Stimulated activated memory B cell treated with anti-CD40 and anti-IgM and Interleukin-4, amounts not matched to agents 10 μg/mL and 1 μg/mL and 100 μg/mL, for 72 hours (primary cell): ENCODE measurements at regions not wholly inside any gene's neighbourhood (a gene's known extent, or its start where the extent isn't known, plus 50 kb on each side); places are given as distances from the start of the nearest gene placed in this dataset.

Experiments
- ATAC-seq: fragments of 150-1000 bp; cut with Tn5 transposase; 2 replicates; pipeline ENCODE4 v1.10.0; 2021
- H3K27ac Mint-ChIP-seq: one replicate; pipeline ENCODE4 v1.8.0; 2022; ENCODE audit warnings: mild to moderate bottlenecking, mixed read lengths
- H3K27me3 Mint-ChIP-seq: one replicate; pipeline ENCODE4 v1.8.0; 2022; ENCODE audit warnings: mixed read lengths
- H3K36me3 Mint-ChIP-seq: one replicate; pipeline ENCODE4 v1.8.0; 2022; ENCODE audit warnings: mixed read lengths
- H3K4me1 Mint-ChIP-seq: one replicate; pipeline ENCODE4 v1.8.0; 2022; ENCODE audit warnings: mixed read lengths
- H3K4me3 Mint-ChIP-seq: one replicate; pipeline ENCODE4 v1.8.0; 2022; ENCODE audit warnings: mild to moderate bottlenecking, moderate library complexity, mixed read lengths
- H3K9me3 Mint-ChIP-seq: one replicate; pipeline ENCODE4 v1.8.0; 2022; ENCODE audit warnings: mixed read lengths

GRCh38 chr7:84578825-84579224, 384.2 kb upstream of the SEMA3A start:
- Mint-ChIP-seq H3K27me3 (no peaks in the 10 kb centered on the region), H3K9me3 (no peaks in the 10 kb centered on the region), H3K4me3 (no peak overlapping the region), H3K36me3 (no peaks in the 10 kb centered on the region), H3K27ac (no peak overlapping the region), H3K4me1 (no peaks in the 10 kb centered on the region)
- no peak for ATAC-seq

GRCh38 chr7:84568781-84569180, 374.2 kb upstream of the SEMA3A start:
- peaks cover 8% of the 10 kb centered on the region for H3K9me3 Mint-ChIP-seq
- no peaks in the 10 kb centered on the region for H3K36me3 Mint-ChIP-seq
- no peaks in the 10 kb centered on the region for H3K4me1 Mint-ChIP-seq
- ATAC-seq: no peak
- H3K27ac Mint-ChIP-seq: no peak overlapping the region
- no peaks in the 10 kb centered on the region for H3K27me3 Mint-ChIP-seq
- no peak overlapping the region for H3K4me3 Mint-ChIP-seq

- Mint-ChIP-seq H3K9me3 (peaks cover 9% of the 10 kb centered on the region), H3K27ac (no peak overlapping the region), H3K4me1 (no peaks in the 10 kb centered on the region), H3K36me3 (no peaks in the 10 kb centered on the region), H3K4me3 (no peak overlapping the region), H3K27me3 (no peaks in the 10 kb centered on the region)
- ATAC-seq: no peak
Observed at GRCh38 chr7:84565345-84566074, 370.9 kb upstream of the SEMA3A start.

- H3K4me3 Mint-ChIP-seq: no peak overlapping the region
- H3K9me3 Mint-ChIP-seq: peaks cover 12% of the 10 kb centered on the region
- H3K4me1 Mint-ChIP-seq: no peaks in the 10 kb centered on the region
- no peak for ATAC-seq
- H3K27me3 Mint-ChIP-seq: no peaks in the 10 kb centered on the region
- H3K27ac Mint-ChIP-seq: no peak overlapping the region
- H3K36me3 Mint-ChIP-seq: no peaks in the 10 kb centered on the region
Observed at GRCh38 chr7:84553711-84554110, 359.1 kb upstream of the SEMA3A start.

- H3K4me1 Mint-ChIP-seq: no peaks in the 10 kb centered on the region
- H3K4me3 Mint-ChIP-seq: no peak overlapping the region
- H3K36me3 Mint-ChIP-seq: no peaks in the 10 kb centered on the region
- H3K9me3 Mint-ChIP-seq: no peaks in the 10 kb centered on the region
- H3K27ac Mint-ChIP-seq: no peak overlapping the region
- no peaks in the 10 kb centered on the region for H3K27me3 Mint-ChIP-seq
- ATAC-seq: no peak
Observed at GRCh38 chr7:84549409-84549808, 354.8 kb upstream of the SEMA3A start.

- Mint-ChIP-seq H3K4me1 (no peaks in the 10 kb centered on the region), H3K36me3 (no peaks in the 10 kb centered on the region), H3K27ac (no peak overlapping the region), H3K27me3 (no peaks in the 10 kb centered on the region), H3K4me3 (no peak overlapping the region), H3K9me3 (no peaks in the 10 kb centered on the region)
- ATAC-seq: no peak
Observed at GRCh38 chr7:84548366-84549365, 354.1 kb upstream of the SEMA3A start.

GRCh38 chr7:84547331-84547730, 352.7 kb upstream of the SEMA3A start:
- Mint-ChIP-seq H3K36me3 (no peaks in the 10 kb centered on the region), H3K4me3 (no peak overlapping the region), H3K4me1 (no peaks in the 10 kb centered on the region), H3K9me3 (no peaks in the 10 kb centered on the region), H3K27me3 (no peaks in the 10 kb centered on the region), H3K27ac (no peak overlapping the region)
- no peak for ATAC-seq

GRCh38 chr7:84546403-84546802, 351.8 kb upstream of the SEMA3A start:
- Mint-ChIP-seq H3K9me3 (no peaks in the 10 kb centered on the region), H3K4me3 (no peak overlapping the region), H3K4me1 (no peaks in the 10 kb centered on the region), H3K27ac (no peak overlapping the region), H3K36me3 (no peaks in the 10 kb centered on the region), H3K27me3 (no peaks in the 10 kb centered on the region)
- no peak for ATAC-seq

- H3K9me3 Mint-ChIP-seq: no peaks in the 10 kb centered on the region
- no peak overlapping the region for H3K27ac Mint-ChIP-seq
- H3K36me3 Mint-ChIP-seq: no peaks in the 10 kb centered on the region
- H3K4me3 Mint-ChIP-seq: no peak overlapping the region
- H3K27me3 Mint-ChIP-seq: no peaks in the 10 kb centered on the region
- H3K4me1 Mint-ChIP-seq: no peaks in the 10 kb centered on the region
- ATAC-seq: no peak
Observed at GRCh38 chr7:84538268-84538667, 343.7 kb upstream of the SEMA3A start.

- H3K27ac Mint-ChIP-seq: no peak overlapping the region
- H3K36me3 Mint-ChIP-seq: no peaks in the 10 kb centered on the region
- no peaks in the 10 kb centered on the region for H3K4me1 Mint-ChIP-seq
- H3K4me3 Mint-ChIP-seq: no peak overlapping the region
- no peaks in the 10 kb centered on the region for H3K9me3 Mint-ChIP-seq
- ATAC-seq: no peak
- no peaks in the 10 kb centered on the region for H3K27me3 Mint-ChIP-seq
Observed at GRCh38 chr7:84536271-84536870, 341.8 kb upstream of the SEMA3A start.

GRCh38 chr7:84535580-84536270, 341.1 kb upstream of the SEMA3A start:
- Mint-ChIP-seq H3K9me3 (no peaks in the 10 kb centered on the region), H3K27me3 (no peaks in the 10 kb centered on the region), H3K27ac (no peak overlapping the region), H3K36me3 (no peaks in the 10 kb centered on the region), H3K4me3 (no peak overlapping the region), H3K4me1 (no peaks in the 10 kb centered on the region)
- ATAC-seq: no peak

GRCh38 chr7:84533182-84533581, 338.6 kb upstream of the SEMA3A start:
- no peak overlapping the region for H3K4me3 Mint-ChIP-seq
- no peak overlapping the region for H3K27ac Mint-ChIP-seq
- no peak for ATAC-seq
- H3K36me3 Mint-ChIP-seq: no peaks in the 10 kb centered on the region
- H3K9me3 Mint-ChIP-seq: no peaks in the 10 kb centered on the region
- H3K27me3 Mint-ChIP-seq: no peaks in the 10 kb centered on the region
- H3K4me1 Mint-ChIP-seq: no peaks in the 10 kb centered on the region

GRCh38 chr7:84532196-84532595, 337.6 kb upstream of the SEMA3A start:
- Mint-ChIP-seq H3K4me3 (no peak overlapping the region), H3K27ac (no peak overlapping the region), H3K27me3 (no peaks in the 10 kb centered on the region), H3K4me1 (no peaks in the 10 kb centered on the region), H3K36me3 (no peaks in the 10 kb centered on the region), H3K9me3 (no peaks in the 10 kb centered on the region)
- no peak for ATAC-seq

GRCh38 chr7:84529480-84530205, 335.1 kb upstream of the SEMA3A start:
- no peak overlapping the region for H3K27ac Mint-ChIP-seq
- ATAC-seq: no peak
- no peaks in the 10 kb centered on the region for H3K9me3 Mint-ChIP-seq

More at GRCh38 chr7:84529480-84530205, 335.1 kb upstream of the SEMA3A start:
- Mint-ChIP-seq H3K36me3 (no peaks in the 10 kb centered on the region), H3K4me3 (no peak overlapping the region), H3K4me1 (no peaks in the 10 kb centered on the region), H3K27me3 (no peaks in the 10 kb centered on the region)
